Astrocyte (in vitro differentiated cells and primary cell): ENCODE measurements at regions not wholly inside any gene's neighbourhood (a gene's known extent, or its start where the extent isn't known, plus 50 kb on each side); places are given as distances from the start of the nearest gene placed in this dataset.

Experiments
- CTCF ChIP-seq: IDR thresholded peaks from 2 replicates; pipeline ENCODE4 v1.5.1; 2011; ENCODE audit warnings: low read depth, mild to moderate bottlenecking, inconsistent platforms, low read length, moderate library complexity; ENCODE audit not compliant: insufficient read depth
- EZH2 ChIP-seq: IDR thresholded peaks from 2 replicates; pipeline ENCODE4 v1.6.1; 2012; ENCODE audit warnings: mild to moderate bottlenecking, low read length, inconsistent platforms; ENCODE audit not compliant: insufficient read depth

- TF ChIP-seq CTCF (no peak), EZH2 (no peak)
Observed at GRCh38 chr16:73298562-73298961, 250.6 kb upstream of the ZFHX3 start.
